ENCODE measurements at regions not wholly inside any gene's neighbourhood (a gene's known extent, or its start where the extent isn't known, plus 50 kb on each side); places are given as distances from the start of the nearest gene placed in this dataset.

DNA sequence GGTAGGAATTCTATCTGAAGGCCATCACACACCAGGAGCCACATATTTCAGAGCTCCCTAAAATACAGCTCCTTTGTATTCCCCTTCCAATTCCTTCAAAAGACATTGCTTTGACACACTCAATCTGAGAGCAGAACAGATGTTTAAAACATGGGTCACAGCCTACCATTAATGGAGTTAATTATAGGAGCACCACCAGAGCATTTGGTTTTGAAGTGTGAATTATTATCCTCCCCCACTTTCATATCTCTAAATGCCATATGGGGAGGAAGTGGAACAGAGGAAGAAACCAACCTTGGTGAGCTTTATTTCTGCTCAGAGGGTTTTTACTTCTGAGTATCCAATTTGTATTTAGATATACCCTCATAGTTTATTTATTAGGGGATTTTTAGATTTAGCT, 50.7 kb upstream of the TNFRSF21 start:
- no peaks in the 10 kb centered on the region for H3K36me3 ChIP-seq (ENCODE audit: low read depth)
- no peak overlapping the region for H3K4me3 ChIP-seq
- ATAC-seq = no peak
- no peak for DNase-seq
- intact Hi-C loops (cut with DNase I, micrococcal nuclease) = no loop called here
- TF ChIP-seq CTCF (IDR thresholded peaks at IDR 0.05) = no peak
- no peaks in the 10 kb centered on the region for H3K4me1 ChIP-seq (ENCODE audit: low read depth)
- no peaks in the 10 kb centered on the region for H3K9me3 ChIP-seq

- no peak for TF ChIP-seq CTCF (IDR thresholded peaks at IDR 0.05)
- Histone ChIP-seq H3K4me3 (no peak overlapping the region), H3K4me1 (ENCODE audit: low read depth) (no peaks in the 10 kb centered on the region), H3K9me3 (no peaks in the 10 kb centered on the region), H3K36me3 (ENCODE audit: low read depth) (no peaks in the 10 kb centered on the region)
- intact Hi-C loops (cut with DNase I, micrococcal nuclease) = no loop called here
- DNase-seq (no peak), ATAC-seq (no peak)
Measured at GRCh38 chr6:47362857-47363461, 53.3 kb upstream of the TNFRSF21 start.

GRCh38 chr6:47363736-47364135, 54.0 kb upstream of the TNFRSF21 start:
- no peak for DNase-seq
- Histone ChIP-seq H3K36me3 (ENCODE audit: low read depth) (no peaks in the 10 kb centered on the region), H3K9me3 (no peaks in the 10 kb centered on the region), H3K4me3 (no peak overlapping the region), H3K4me1 (ENCODE audit: low read depth) (no peaks in the 10 kb centered on the region)
- intact Hi-C loops (cut with DNase I, micrococcal nuclease) = no loop called here
- ATAC-seq = no peak
- TF ChIP-seq CTCF (IDR thresholded peaks at IDR 0.05) = no peak

- ATAC-seq (no peak), DNase-seq (no peak)
- Histone ChIP-seq H3K9me3 (no peaks in the 10 kb centered on the region), H3K4me3 (no peak overlapping the region), H3K4me1 (ENCODE audit: low read depth) (no peaks in the 10 kb centered on the region), H3K36me3 (ENCODE audit: low read depth) (no peaks in the 10 kb centered on the region)
- no peak for TF ChIP-seq CTCF (IDR thresholded peaks at IDR 0.05)
- intact Hi-C loops (cut with DNase I, micrococcal nuclease) = no loop called here
Measured at GRCh38 chr6:47366335-47366890, 56.7 kb upstream of the TNFRSF21 start.

DNA sequence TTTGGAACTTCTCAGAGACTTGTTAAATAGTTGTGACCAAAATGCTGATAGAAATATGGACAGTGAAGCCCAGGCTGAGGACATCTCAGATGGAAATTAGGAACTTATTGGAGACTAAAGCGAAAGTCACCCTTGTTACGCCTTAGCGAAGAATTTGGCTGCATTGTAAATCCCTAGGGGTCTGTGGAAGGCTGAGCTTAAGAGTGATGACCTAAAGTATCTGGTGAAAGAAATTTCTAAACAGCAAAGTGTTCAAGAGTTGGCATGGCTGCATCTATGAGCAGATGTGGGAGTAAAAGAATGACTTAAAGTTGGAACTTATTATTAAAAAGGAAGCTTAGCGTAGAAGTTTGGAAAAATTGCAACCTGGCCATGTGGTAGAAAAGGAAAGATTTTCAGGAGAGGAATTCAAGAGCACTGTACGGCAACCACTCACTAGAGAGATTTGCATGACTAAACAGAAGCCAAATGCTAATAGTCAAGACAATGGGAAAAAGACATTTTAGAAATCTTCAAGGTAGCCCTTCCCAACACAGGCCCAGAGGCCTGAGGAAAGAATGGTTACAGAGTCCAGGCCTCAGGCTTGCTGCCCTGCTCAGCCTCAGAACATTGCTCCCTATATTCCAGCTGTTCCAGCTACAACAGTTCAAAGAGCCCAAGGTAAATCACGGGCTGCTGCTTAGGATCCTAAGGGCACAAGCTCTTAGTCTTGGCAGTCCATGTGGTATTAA, 61.6 kb upstream of the TNFRSF21 start:
- intact Hi-C loops (cut with DNase I, micrococcal nuclease) = no loop called here
- H3K36me3 ChIP-seq (ENCODE audit: low read depth) = no peaks in the 10 kb centered on the region
- no peak for ATAC-seq

More for the DNA sequence above, 61.6 kb upstream of the TNFRSF21 start:
- Histone ChIP-seq H3K9me3 (no peaks in the 10 kb centered on the region), H3K4me1 (ENCODE audit: low read depth) (no peaks in the 10 kb centered on the region), H3K4me3 (no peak overlapping the region)
- no peak for TF ChIP-seq CTCF (IDR thresholded peaks at IDR 0.05)
- DNase-seq = no peak

All from mucosa of descending colon (tissue), 3 donors.